Retina (tissue), 1 donor: ENCODE measurements at regions not wholly inside any gene's neighbourhood (a gene's known extent, or its start where the extent isn't known, plus 50 kb on each side); places are given as distances from the start of the nearest gene placed in this dataset.
"Not testable (repeated sequence)": the region's sequence is repeated elsewhere in the genome, so short reads cannot be mapped to it uniquely, and the experiment has no call there.

Source experiments
- DNase-seq: peaks from one replicate; pipeline ENCODE4 v3.0.0-alpha.2; 2016

DNA sequence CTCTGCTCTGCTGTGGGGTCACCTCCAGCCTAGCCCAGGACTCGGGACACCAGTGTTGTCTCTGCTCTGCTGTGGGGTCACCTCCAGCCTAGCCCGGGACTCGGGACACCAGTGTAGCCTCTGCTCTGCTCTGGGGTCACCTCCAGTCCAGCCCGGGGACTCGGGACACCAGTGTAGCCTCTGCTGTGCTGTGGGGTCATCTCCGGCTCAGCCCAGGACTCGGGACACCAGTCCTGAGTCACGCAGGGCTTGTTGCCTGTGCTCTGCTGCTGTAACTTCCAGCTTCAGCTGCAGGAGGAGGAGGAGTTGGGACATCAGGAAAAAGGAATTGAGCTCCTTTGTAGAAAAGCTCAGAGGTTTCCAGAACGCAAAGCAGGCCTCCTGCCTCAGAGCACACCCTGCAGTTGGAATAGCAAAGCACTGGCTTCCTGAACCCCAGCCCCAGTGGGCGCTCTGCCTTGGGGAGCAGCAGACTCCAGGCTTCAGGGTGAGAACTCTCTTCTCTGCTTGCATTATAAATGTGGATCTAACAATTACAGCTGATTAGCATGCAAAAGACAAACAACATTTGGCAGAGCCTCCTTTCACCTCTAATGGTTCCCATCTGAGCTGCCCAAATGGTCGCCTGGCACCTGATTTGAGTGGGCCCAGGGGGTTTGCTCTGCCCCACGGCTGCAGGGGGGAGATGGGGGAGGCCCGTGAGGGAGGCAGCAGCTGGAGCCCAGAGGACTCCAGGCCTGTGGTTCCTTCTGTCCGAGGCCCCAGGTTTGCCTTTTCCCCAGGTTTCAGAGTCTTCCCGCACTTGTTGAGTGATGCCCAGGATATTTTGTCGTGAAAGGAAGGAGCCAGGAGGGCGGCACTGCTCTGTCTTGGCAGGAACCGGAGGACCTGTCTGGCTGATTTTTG is 323.7 kb downstream of the ADGRD1 start:
- DNase-seq, result not testable (repeated sequence)

DNA sequence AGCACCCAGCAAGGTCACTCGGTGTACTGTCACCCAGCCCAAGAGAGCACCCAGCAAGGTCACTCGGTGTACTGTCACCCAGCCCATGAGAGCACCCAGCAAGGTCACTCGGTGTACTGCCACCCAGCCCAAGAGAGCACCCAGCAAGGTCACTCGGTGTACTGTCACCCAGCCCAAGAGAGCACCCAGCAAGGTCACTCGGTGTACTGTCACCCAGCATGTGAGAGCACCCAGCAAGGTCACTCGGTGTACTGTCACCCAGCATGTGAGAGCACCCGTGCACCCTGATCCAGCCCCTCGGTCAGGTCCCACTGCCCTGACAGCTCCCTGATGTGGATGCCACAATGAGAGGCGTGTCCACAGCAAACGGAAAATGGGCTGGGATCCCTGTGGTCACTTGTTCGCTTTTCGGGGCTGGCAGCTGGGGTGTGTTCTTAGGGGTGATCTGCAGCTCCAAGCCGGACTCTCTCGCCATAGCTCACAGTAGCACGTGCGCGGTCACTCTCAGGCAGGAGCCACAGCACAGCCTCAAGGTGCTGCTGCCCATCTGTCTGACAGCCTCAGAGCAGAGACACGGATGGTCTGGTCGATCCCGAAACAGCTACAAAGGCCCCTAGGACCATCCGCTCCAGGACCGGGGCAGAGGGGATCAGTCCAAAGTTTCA is 324.9 kb downstream of the ADGRD1 start:
- DNase-seq, result not testable (repeated sequence)

DNA sequence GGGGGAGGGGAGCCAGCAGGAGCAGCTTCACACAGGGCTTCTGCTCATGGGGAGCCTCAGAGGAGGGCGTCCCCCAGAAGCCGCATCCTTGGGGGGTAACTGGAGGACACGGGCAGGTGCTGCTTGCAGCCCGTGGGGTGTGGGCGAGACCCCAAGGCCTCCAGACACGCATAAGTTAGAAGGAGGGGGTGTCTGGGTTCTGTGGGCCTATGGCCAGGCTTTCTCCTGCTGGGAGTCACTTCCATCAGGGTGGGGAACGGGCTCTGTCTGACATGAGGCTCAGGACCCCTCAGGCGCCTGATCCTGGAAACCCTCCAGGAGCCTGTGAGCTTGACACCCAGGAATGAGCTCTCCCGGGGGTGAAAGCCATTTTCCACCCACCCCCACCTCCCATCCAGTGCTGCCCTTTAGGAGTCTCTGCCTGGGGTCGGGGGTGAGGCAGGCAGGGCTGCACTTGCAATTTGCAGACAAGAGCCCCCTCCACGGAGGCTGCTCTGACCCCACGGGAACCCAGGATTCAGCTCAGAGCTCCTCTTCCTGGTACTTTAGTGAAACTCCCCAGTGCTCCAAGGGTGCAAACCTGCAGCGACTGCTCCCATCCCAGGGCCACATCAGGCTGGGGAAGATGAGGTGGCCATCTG is 325.7 kb downstream of the ADGRD1 start:
- no peak for DNase-seq

GRCh38 chr12:131280426-131280825 is 326.7 kb downstream of the ADGRD1 start:
- no peak for DNase-seq

- no peak for DNase-seq
Measured at GRCh38 chr12:131281016-131281415, 327.3 kb downstream of the ADGRD1 start.

- no peak for DNase-seq
Measured at GRCh38 chr12:131282292-131283080, 328.8 kb downstream of the ADGRD1 start.

- DNase-seq, result no peak
Measured at GRCh38 chr12:131283191-131283861, 329.6 kb downstream of the ADGRD1 start.

DNA sequence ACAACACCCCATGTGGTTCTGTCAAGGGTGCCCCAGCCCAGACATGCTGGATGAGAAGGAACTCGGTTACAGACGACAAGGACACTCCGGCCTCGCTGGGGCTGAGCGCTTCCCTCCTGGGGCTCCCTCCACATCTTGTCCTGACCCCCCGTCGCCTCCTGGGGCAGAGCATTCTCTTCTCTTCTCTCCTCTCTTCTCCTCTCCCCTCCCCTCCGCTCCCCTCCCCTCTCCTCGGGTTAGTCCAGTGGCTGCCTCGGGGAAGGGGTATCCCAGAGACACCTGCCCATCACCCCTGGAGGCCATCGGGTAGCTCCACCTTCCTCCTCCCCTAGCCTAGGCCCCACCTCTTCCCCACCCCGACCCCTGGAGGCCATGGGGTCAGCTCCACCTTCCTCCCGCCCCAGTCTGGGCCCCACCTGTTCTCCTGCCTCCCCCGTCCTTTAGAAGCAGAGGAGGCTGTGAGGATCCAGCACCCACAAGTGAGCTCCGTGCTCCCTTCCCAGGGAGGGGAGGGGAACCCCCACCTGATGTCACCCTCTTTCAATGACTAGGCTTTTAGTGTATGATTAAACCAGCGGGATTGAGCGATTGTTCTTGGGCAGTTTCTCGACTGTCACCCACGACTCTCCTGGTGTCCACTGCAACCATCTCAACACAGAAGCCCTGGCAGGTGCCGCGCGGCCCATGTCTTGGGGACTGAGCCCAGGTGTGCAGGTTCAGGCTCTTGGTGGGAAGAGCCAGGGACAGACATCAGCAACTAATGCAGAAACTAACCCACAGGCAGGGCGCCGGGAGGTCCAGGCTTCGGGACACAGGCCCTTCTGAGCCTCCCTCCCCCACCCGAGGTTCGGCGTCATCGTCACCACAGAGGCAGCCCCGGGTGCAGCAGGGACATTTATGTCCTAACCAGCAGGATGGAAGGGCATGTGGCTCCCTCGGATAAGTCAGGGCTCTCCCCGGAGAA is 330.4 kb downstream of the ADGRD1 start:
- not testable (repeated sequence) for DNase-seq

DNA sequence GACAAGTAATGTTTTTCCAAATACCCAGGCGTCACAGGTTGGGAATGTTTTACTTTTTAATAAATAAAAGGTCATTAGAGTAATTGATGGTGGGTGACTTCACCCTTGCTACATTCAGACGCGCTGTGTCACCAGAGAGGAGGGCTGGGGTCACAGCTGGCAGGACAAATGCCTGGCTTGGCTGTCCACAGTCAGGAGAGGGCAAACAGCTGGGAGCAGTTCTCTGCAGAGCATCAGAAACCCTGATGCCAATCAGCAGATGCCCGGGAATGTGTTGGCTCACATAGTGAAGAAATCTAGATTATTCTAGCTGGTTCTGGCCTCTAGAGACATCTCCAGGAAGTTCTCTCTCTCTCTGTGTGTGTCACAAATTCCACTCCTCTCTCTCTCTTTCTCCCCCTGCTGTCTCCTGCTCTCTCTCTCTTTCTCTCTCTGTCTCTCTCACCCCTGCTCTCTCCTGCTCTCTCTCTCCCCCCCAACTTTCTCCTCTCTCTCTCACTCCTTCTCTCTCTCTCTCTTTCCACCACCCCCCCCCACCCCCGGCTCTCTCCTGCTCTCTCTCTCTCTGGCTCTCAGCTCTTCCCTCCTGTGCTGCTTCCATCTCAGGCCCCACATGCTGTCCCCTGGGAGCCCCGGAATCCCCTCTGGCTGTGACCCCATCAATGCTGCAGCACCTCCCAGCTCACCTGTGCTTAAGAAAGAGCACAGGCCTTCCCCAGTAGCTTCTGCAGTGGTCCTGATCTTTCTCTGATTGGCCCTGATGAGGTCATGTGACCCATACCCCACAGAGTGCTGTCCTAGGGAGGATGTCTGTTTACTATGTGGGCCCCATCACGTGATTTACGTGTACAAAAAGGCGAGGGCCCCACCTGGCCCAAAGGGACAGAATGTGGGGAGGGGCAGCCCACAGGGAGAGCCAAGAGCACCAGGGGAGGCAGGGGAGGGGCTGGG is 331.5 kb downstream of the ADGRD1 start:
- not testable (repeated sequence) for DNase-seq

DNA sequence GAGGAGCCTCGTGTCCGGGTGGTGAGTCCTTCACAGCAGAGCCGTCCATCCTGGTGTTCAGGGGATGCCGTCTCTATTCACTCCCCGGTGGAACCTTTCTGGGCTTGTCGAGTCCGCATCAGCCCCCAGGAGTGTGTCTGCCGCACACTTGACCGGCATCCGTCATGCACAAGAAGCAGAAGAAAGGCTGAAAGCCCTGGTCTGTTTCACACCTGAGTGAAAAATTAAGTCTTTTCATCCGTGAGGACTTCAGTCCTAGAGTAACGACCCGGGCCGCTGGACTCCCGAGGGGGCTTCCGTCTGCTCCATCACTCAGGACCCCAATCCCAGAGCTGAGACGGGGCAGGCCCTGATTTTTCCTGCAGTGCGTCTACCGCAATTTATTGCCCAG is 332.2 kb downstream of the ADGRD1 start:
- not testable (repeated sequence) for DNase-seq

DNA sequence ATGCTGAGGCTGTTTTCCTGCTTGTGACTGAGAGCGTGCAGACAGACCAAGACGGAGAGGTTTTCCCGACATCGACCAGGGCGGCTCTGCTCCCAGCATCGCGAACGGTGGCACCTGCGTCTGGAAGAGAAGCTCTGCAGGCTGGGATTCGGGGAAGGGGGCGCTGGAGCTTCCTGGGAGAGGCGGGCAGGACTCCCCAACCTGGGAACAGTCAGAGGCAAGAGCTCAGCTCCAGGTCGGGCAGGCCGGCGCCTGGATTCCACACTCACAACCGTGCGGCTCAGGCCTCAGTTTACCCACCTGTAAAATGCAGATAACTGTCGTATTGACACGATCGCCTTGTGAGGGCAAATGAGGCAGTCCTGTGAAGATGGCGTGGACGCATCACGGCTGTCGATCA is 332.6 kb downstream of the ADGRD1 start:
- DNase-seq, result not testable (repeated sequence)

DNA sequence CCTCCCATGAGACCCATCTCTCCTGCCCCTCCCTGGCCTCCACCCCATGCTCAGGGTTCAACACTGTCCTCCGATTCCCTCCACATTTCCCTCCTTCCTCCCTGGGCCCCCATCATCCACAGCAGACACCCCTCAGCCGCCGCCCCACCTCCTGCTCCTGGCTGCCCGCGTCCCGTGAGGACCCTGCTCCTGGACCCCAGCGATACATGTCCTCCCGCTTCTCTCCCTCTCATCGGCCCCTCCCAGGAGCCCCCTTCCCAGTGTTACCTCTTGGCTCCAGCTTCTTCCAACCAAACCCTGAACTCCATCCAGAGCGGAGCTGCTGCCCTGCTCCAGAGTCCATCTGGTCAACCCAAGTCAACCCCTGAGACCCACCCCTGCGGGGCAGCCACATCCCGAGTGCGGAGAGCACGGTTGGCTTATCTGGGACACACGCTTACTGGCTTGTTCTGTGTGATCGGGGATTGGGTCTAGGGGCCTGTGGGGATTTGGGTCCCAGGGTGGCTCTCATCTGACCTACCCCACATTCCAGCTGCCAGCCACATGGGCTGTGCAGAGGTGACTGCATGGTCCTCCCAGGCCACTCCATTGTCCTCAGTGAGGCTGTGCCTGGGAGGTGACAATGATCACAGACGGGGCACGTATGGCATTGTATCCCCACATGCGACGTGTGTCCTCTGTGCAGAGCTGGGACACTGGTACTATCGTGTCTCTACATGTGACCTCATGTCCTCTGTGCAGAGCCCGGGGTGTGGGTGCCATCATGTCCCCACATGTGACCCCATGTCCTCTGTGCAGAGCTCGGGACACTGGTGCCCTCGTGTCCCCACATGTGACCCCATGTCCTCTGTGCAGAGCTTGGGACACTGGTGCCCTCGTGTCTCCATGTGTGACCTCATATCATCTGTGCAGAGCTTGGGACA is 333.6 kb downstream of the ADGRD1 start:
- no peak for DNase-seq

DNA sequence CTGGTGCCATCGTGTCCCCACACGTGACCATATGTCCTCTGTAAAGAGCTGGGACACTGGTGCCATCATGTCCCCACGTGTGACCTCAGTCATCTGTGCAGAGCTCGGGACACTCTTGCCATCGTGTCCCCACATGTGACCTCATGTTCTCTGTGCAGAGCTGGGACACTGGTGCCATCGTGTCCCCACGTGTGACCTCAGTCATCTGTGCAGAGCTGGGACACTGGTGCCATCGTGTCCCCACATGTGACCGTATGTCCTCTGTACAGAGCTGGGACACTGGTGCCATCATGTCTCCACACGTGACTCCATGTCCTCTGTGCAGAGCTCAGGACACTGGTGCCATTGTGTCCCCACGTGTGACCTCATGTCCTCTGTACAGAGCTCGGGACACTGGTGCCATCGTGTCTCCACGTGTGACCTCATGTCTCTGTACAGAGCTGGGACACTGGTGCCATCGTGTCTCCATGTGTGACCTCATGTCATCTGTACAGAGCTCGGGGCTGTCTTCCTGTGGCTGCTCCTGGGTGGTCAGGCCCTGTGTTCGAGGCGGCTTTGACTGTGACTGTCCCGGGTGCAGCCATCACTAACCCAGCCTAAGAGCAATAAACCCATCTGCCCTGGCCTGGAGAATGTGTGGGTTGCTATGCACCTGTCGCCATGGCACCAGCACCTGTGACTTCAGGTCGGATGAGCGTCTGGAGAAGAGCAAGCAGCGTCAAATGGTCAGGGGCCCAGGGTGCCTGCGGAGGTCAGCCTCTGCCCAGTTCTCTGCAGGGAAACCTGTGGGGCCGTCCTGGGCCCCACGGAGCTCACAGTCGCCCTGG is 334.4 kb downstream of the ADGRD1 start:
- no peak for DNase-seq

DNA sequence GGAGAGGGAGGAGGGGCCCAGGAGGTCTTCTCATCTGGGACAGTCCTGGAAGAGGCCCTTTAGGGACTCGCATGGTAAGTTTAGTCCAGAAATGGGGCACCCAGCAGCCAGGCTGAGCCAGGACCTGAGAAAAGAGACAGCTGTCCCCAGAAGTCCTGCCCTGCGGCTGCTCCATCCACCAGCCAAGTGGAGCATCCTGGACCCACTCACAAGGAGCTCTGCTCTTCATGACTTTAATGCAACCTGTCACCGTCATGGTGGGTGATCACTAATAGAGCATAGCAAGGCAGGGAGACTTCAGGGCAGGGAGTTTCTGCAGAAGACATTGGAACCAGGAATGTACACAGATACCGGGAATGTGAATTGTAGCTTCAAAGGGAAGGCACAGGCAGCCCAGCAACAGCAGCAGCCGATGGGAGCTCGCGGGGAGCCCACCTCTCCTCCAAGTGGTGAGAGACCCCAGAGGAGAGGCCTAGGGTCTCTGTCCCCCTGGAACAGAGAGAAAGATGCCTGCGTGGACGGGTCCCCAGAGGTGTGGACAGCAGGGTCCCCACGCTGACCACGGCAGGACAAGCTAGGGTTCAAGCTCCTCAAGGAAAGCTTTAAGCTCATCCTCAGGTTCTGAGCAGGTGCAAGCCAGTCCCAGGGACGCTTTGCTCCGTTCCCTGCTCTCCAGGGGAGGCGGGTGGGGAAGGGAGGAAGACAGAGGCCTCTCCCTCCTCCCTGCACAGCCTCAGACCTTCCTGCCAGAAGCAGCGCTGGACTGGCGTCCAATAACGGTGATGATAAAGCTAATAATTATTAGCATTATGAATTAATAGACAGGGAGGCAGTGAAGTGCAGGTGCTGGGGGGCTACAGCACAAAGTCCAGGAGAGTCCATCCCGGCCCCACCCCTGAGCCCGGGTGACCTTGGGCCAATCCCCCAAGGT is 335.3 kb downstream of the ADGRD1 start:
- not testable (repeated sequence) for DNase-seq

- not testable (repeated sequence) for DNase-seq
Measured at GRCh38 chr12:131289807-131290206, 336.1 kb downstream of the ADGRD1 start.

GRCh38 chr12:131290255-131290959 is 336.7 kb downstream of the ADGRD1 start:
- no peak for DNase-seq
